Urinary bladder (tissue), 3 donors: ENCODE measurements at regions not wholly inside any gene's neighbourhood (a gene's known extent, or its start where the extent isn't known, plus 50 kb on each side); places are given as distances from the start of the nearest gene placed in this dataset.

Source experiments
- DNase-seq: peaks from one replicate; pipeline ENCODE4 v3.0.0-alpha.2; 2015; ENCODE audit errors: extremely low spot score
- H3K27ac ChIP-seq: one replicate; pipeline ENCODE4 v1.5.1; 2013; ENCODE audit warnings: low read depth, mild to moderate bottlenecking, moderate library complexity
- H3K36me3 ChIP-seq: one replicate; pipeline ENCODE4 v1.6.1; 2013; ENCODE audit warnings: mild to moderate bottlenecking, moderate library complexity; ENCODE audit not compliant: insufficient read depth
- H3K4me1 ChIP-seq: one replicate; pipeline ENCODE4 v1.6.1; 2013; ENCODE audit warnings: mild to moderate bottlenecking, moderate library complexity; ENCODE audit not compliant: insufficient read depth
- H3K4me3 ChIP-seq: one replicate; pipeline ENCODE4 v1.5.1; 2013; ENCODE audit warnings: low read depth, low read length
- WGBS: extraction: QIAGEN DNeasy Blood & Tissue Kit; methylation state at CpG from one replicate; pipeline ENCODE4 v1.1.7; 2013; 5-methylcytosine and 5-hydroxymethylcytosine counted together
- donor health status: healthy with polysubstance abuse.
- donor health status: healthy.

- 84% methylated on average over 4 of the region's 4 CpGs for WGBS
- DNase-seq, result no peak
- Histone ChIP-seq H3K36me3 (no peaks in the 10 kb centered on the region), H3K4me3 (no peak overlapping the region), H3K4me1 (no peaks in the 10 kb centered on the region), H3K27ac (no peak overlapping the region)
These were observed 476.0 kb upstream of the ASIC2 start for GRCh38 chr17:33769066-33769465.

GRCh38 chr17:33776304-33776703 lies 478.8 kb upstream of the CCL2 start:
- H3K4me1 ChIP-seq, result no peaks in the 10 kb centered on the region
- H3K36me3 ChIP-seq, result no peaks in the 10 kb centered on the region
- no peak overlapping the region for H3K4me3 ChIP-seq
- no peak overlapping the region for H3K27ac ChIP-seq
- 70% methylated on average over 4 of the region's 4 CpGs for WGBS
- DNase-seq, result no peak

- Histone ChIP-seq H3K4me3 (no peak overlapping the region), H3K27ac (no peak overlapping the region), H3K4me1 (no peaks in the 10 kb centered on the region), H3K36me3 (no peaks in the 10 kb centered on the region)
- no peak for DNase-seq
- 92% methylated on average over 9 of the region's 9 CpGs for WGBS
These were observed 478.2 kb upstream of the CCL2 start for GRCh38 chr17:33776903-33777302.

- Histone ChIP-seq H3K27ac (no peak overlapping the region), H3K36me3 (no peaks in the 10 kb centered on the region), H3K4me1 (no peaks in the 10 kb centered on the region), H3K4me3 (no peak overlapping the region)
- no peak for DNase-seq
- WGBS, result 83% methylated on average over 5 of the region's 5 CpGs
These were observed 477.4 kb upstream of the CCL2 start for GRCh38 chr17:33777674-33778073.

GRCh38 chr17:33778505-33779233 lies 476.4 kb upstream of the CCL2 start:
- H3K4me1 ChIP-seq, result no peaks in the 10 kb centered on the region
- WGBS, result 61% methylated on average over 7 of the region's 7 CpGs
- no peak overlapping the region for H3K4me3 ChIP-seq
- no peak overlapping the region for H3K27ac ChIP-seq
- DNase-seq, result no peak
- H3K36me3 ChIP-seq, result no peaks in the 10 kb centered on the region

GRCh38 chr17:33779234-33779591 lies 475.9 kb upstream of the CCL2 start:
- DNase-seq, result peak; percentile 36
- H3K36me3 ChIP-seq, result no peaks in the 10 kb centered on the region
- H3K27ac ChIP-seq, result no peak overlapping the region
- H3K4me1 ChIP-seq, result no peaks in the 10 kb centered on the region
- no peak overlapping the region for H3K4me3 ChIP-seq
- 4% methylated on average over 5 of the region's 5 CpGs for WGBS

GRCh38 chr17:33785281-33785680 lies 469.8 kb upstream of the CCL2 start:
- no peak for DNase-seq
- Histone ChIP-seq H3K4me3 (no peak overlapping the region), H3K36me3 (no peaks in the 10 kb centered on the region), H3K4me1 (no peaks in the 10 kb centered on the region), H3K27ac (no peak overlapping the region)

- H3K27ac ChIP-seq, result no peak overlapping the region
- H3K36me3 ChIP-seq, result no peaks in the 10 kb centered on the region
- H3K4me1 ChIP-seq, result no peaks in the 10 kb centered on the region
- 67% methylated on average over 1 of the region's 1 CpG for WGBS
- no peak overlapping the region for H3K4me3 ChIP-seq
- DNase-seq, result no peak
These were observed 468.6 kb upstream of the CCL2 start for GRCh38 chr17:33786478-33786877.

- DNase-seq, result no peak
- H3K4me1 ChIP-seq, result no peaks in the 10 kb centered on the region
- no peak overlapping the region for H3K4me3 ChIP-seq
- no peaks in the 10 kb centered on the region for H3K36me3 ChIP-seq
- no peak overlapping the region for H3K27ac ChIP-seq
- 71% methylated on average over 2 of the region's 2 CpGs for WGBS
These were observed 465.4 kb upstream of the CCL2 start for GRCh38 chr17:33789658-33790057.

GRCh38 chr17:33797181-33797580 lies 457.9 kb upstream of the CCL2 start:
- H3K4me1 ChIP-seq, result no peaks in the 10 kb centered on the region
- no peak overlapping the region for H3K4me3 ChIP-seq
- no peak overlapping the region for H3K27ac ChIP-seq
- 73% methylated on average over 4 of the region's 4 CpGs for WGBS
- H3K36me3 ChIP-seq, result no peaks in the 10 kb centered on the region
- no peak for DNase-seq

- WGBS, result 81% methylated on average over 5 of the region's 5 CpGs
These were observed 456.8 kb upstream of the CCL2 start for GRCh38 chr17:33798308-33798707.

GRCh38 chr17:33802349-33803198 lies 452.5 kb upstream of the CCL2 start:
- no peak overlapping the region for H3K27ac ChIP-seq
- 70% methylated on average over 10 of the region's 10 CpGs for WGBS
- DNase-seq, result no peak
- H3K4me1 ChIP-seq, result no peaks in the 10 kb centered on the region
- no peaks in the 10 kb centered on the region for H3K36me3 ChIP-seq
- H3K4me3 ChIP-seq, result no peak overlapping the region

More at GRCh38 chr17:33798308-33798707, 456.8 kb upstream of the CCL2 start:
- Histone ChIP-seq H3K27ac (no peak overlapping the region), H3K36me3 (no peaks in the 10 kb centered on the region), H3K4me3 (no peak overlapping the region), H3K4me1 (no peaks in the 10 kb centered on the region)
- no peak for DNase-seq

- no peak overlapping the region for H3K4me3 ChIP-seq
- no peak for DNase-seq
- no peak overlapping the region for H3K27ac ChIP-seq
- no peaks in the 10 kb centered on the region for H3K36me3 ChIP-seq
- 68% methylated on average over 2 of the region's 2 CpGs for WGBS
- H3K4me1 ChIP-seq, result no peaks in the 10 kb centered on the region
These were observed 451.8 kb upstream of the CCL2 start for GRCh38 chr17:33803199-33803685.

GRCh38 chr17:33803686-33804085 lies 451.4 kb upstream of the CCL2 start:
- no peaks in the 10 kb centered on the region for H3K4me1 ChIP-seq
- no peak for DNase-seq
- H3K27ac ChIP-seq, result no peak overlapping the region
- H3K4me3 ChIP-seq, result no peak overlapping the region
- H3K36me3 ChIP-seq, result no peaks in the 10 kb centered on the region
- WGBS, result 67% methylated on average over 2 of the region's 2 CpGs
